GM18909 (cell line): ENCODE measurements at regions not wholly inside any gene's neighbourhood (a gene's known extent, or its start where the extent isn't known, plus 50 kb on each side); places are given as distances from the start of the nearest gene placed in this dataset.

ENCODE experiments used
- ATAC-seq: cut with Tn5 transposase; IDR thresholded peaks from one replicate; pipeline ENCODE4 v1.9.1; 2021; ENCODE audit warnings: mild to moderate bottlenecking; ENCODE audit not compliant: unreplicated experiment, poor library complexity

GRCh38 chr2:155115846-155116245 is 417.4 kb downstream of the KCNJ3 start:
- no peak for ATAC-seq

- no peak for ATAC-seq
Observed at GRCh38 chr2:155111070-155111469, 412.6 kb downstream of the KCNJ3 start.

- no peak for ATAC-seq
Observed at GRCh38 chr2:155109527-155109926, 411.0 kb downstream of the KCNJ3 start.

GRCh38 chr2:155100261-155100660 is 401.8 kb downstream of the KCNJ3 start:
- ATAC-seq: no peak

GRCh38 chr2:155099784-155100183 is 401.3 kb downstream of the KCNJ3 start:
- ATAC-seq: no peak

- ATAC-seq: no peak
Observed at GRCh38 chr2:155095613-155096012, 397.1 kb downstream of the KCNJ3 start.

- no peak for ATAC-seq
Observed at GRCh38 chr2:155080373-155080772, 381.9 kb downstream of the KCNJ3 start.

- ATAC-seq: no peak
Observed at GRCh38 chr2:155070489-155070888, 372.0 kb downstream of the KCNJ3 start.

- no peak for ATAC-seq
Observed at GRCh38 chr2:155062922-155063258, 364.4 kb downstream of the KCNJ3 start.

- no peak for ATAC-seq
Observed at GRCh38 chr2:155062250-155062921, 363.9 kb downstream of the KCNJ3 start.

GRCh38 chr2:155060896-155061295 is 362.4 kb downstream of the KCNJ3 start:
- no peak for ATAC-seq

- ATAC-seq: no peak
Observed at GRCh38 chr2:155054712-155055111, 356.2 kb downstream of the KCNJ3 start.

GRCh38 chr2:155043097-155043496 is 344.6 kb downstream of the KCNJ3 start:
- no peak for ATAC-seq

- ATAC-seq: no peak
Observed at GRCh38 chr2:155035308-155035707, 336.8 kb downstream of the KCNJ3 start.

- ATAC-seq: peak; percentile 71
Observed at GRCh38 chr2:155033652-155034051, 335.2 kb downstream of the KCNJ3 start.

- ATAC-seq: no peak
Observed at GRCh38 chr2:155030296-155030695, 331.8 kb downstream of the KCNJ3 start.

- ATAC-seq: no peak
Observed at GRCh38 chr2:155026651-155027174, 328.2 kb downstream of the KCNJ3 start.

GRCh38 chr2:155023674-155024073 is 325.2 kb downstream of the KCNJ3 start:
- ATAC-seq: no peak

GRCh38 chr2:155022531-155022930 is 324.0 kb downstream of the KCNJ3 start:
- no peak for ATAC-seq

- ATAC-seq: no peak
Observed at GRCh38 chr2:155021618-155022017, 323.1 kb downstream of the KCNJ3 start.

- ATAC-seq: no peak
Observed at GRCh38 chr2:155020246-155020645, 321.8 kb downstream of the KCNJ3 start.

GRCh38 chr2:155010925-155011324 is 312.4 kb downstream of the KCNJ3 start:
- ATAC-seq: no peak
